ENCODE measurements at regions not wholly inside any gene's neighbourhood (a gene's known extent, or its start where the extent isn't known, plus 50 kb on each side); places are given as distances from the start of the nearest gene placed in this dataset.

GRCh38 chr10:126783806-126784557 lies 113.5 kb upstream of the C10orf90 start:
- DNase-seq (ENCODE audit: low read depth), result no peak

GRCh38 chr10:126787201-126787600 lies 116.7 kb upstream of the C10orf90 start:
- DNase-seq (ENCODE audit: low read depth), result no peak

- no peak for DNase-seq (ENCODE audit: low read depth)
Measured at GRCh38 chr10:126795318-126795717, 109.9 kb upstream of the DOCK1 start.

- DNase-seq (ENCODE audit: low read depth), result no peak
Measured at GRCh38 chr10:126798649-126799048, 106.6 kb upstream of the DOCK1 start.

GRCh38 chr10:126803394-126803793 lies 101.8 kb upstream of the DOCK1 start:
- DNase-seq (ENCODE audit: low read depth), result no peak

- no peak for DNase-seq (ENCODE audit: low read depth)
Measured at GRCh38 chr10:126804396-126804795, 100.8 kb upstream of the DOCK1 start.

GRCh38 chr10:126806498-126806897 lies 98.7 kb upstream of the DOCK1 start:
- DNase-seq (ENCODE audit: low read depth), result no peak

GRCh38 chr10:126806991-126807702 lies 98.1 kb upstream of the DOCK1 start:
- no peak for DNase-seq (ENCODE audit: low read depth)

- DNase-seq (ENCODE audit: low read depth), result no peak
Measured at GRCh38 chr10:126808103-126808502, 97.1 kb upstream of the DOCK1 start.

GRCh38 chr10:126813432-126813831 lies 91.8 kb upstream of the DOCK1 start:
- no peak for DNase-seq (ENCODE audit: low read depth)

GRCh38 chr10:126833542-126833941 lies 71.7 kb upstream of the DOCK1 start:
- no peak for DNase-seq (ENCODE audit: low read depth)

GRCh38 chr10:126836009-126836408 lies 69.2 kb upstream of the DOCK1 start:
- no peak for DNase-seq (ENCODE audit: low read depth)

- no peak for DNase-seq (ENCODE audit: low read depth)
Measured at GRCh38 chr10:126838316-126838715, 66.9 kb upstream of the DOCK1 start.

GRCh38 chr10:126839094-126839761 lies 66.0 kb upstream of the DOCK1 start:
- no peak for DNase-seq (ENCODE audit: low read depth)

GRCh38 chr10:126840576-126841135 lies 64.6 kb upstream of the DOCK1 start:
- no peak for DNase-seq (ENCODE audit: low read depth)

- no peak for DNase-seq (ENCODE audit: low read depth)
Measured at GRCh38 chr10:126841341-126841895, 63.8 kb upstream of the DOCK1 start.

- DNase-seq (ENCODE audit: low read depth), result no peak
Measured at GRCh38 chr10:126842356-126842755, 62.9 kb upstream of the DOCK1 start.

- no peak for DNase-seq (ENCODE audit: low read depth)
Measured at GRCh38 chr10:126842836-126843235, 62.4 kb upstream of the DOCK1 start.

- no peak for DNase-seq (ENCODE audit: low read depth)
Measured at GRCh38 chr10:126843299-126843934, 61.8 kb upstream of the DOCK1 start.

- no peak for DNase-seq (ENCODE audit: low read depth)
Measured at GRCh38 chr10:126844406-126844805, 60.8 kb upstream of the DOCK1 start.

- DNase-seq (ENCODE audit: low read depth), result no peak
Measured at GRCh38 chr10:126846469-126846868, 58.8 kb upstream of the DOCK1 start.

GRCh38 chr10:126846959-126847358 lies 58.3 kb upstream of the DOCK1 start:
- DNase-seq (ENCODE audit: low read depth), result no peak

All from amniotic epithelial cell (primary cell).